ENCODE measurements at regions not wholly inside any gene's neighbourhood (a gene's known extent, or its start where the extent isn't known, plus 50 kb on each side); places are given as distances from the start of the nearest gene placed in this dataset.
"Not testable (repeated sequence)": the region's sequence is repeated elsewhere in the genome, so short reads cannot be mapped to it uniquely, and the experiment has no call there.

GRCh38 chr5:38705529-38705928 lies 140.3 kb upstream of the OSMR start:
- not testable (repeated sequence) for H3K18ac ChIP-seq (ENCODE audit: low read length); H4K91ac ChIP-seq (ENCODE audit: low read depth, low read length, poor library complexity); H3K23ac ChIP-seq (ENCODE audit: low read depth, low read length, poor library complexity); H3K27me3 ChIP-seq (ENCODE audit: control insufficient read depth in 3 of 3, insufficient read depth in 3 of 3, low read depth in 1 of 3, low read length in 3 of 3); DNase-seq (ENCODE audit: low spot score); H4K8ac ChIP-seq (ENCODE audit: low read depth, low read length); H3K36me3 ChIP-seq (replicated peaks in 1 of 2; ENCODE audit: control insufficient read depth in 2 of 2, insufficient read depth in 2 of 2, low read length in 2 of 2); H3K79me1 ChIP-seq (ENCODE audit: low read depth, low read length); H2BK5ac ChIP-seq (ENCODE audit: low read length); H3K27ac ChIP-seq (replicated peaks; ENCODE audit: low read length); H3K9ac ChIP-seq (ENCODE audit: low read depth, low read length, poor library complexity); H3K4me1 ChIP-seq (ENCODE audit: control insufficient read depth in 2 of 2, insufficient read depth in 1 of 2, low read depth in 1 of 2, low read length in 2 of 2); H2AFZ ChIP-seq (ENCODE audit: low read length); H3K4me3 ChIP-seq (ENCODE audit: low read length in 2 of 2); H2BK15ac ChIP-seq (ENCODE audit: low read length); H3K14ac ChIP-seq (ENCODE audit: low read length); H3K9me3 ChIP-seq (replicated peaks in 1 of 2; ENCODE audit: control insufficient read depth in 2 of 2, insufficient read depth in 1 of 2, low read depth in 1 of 2, low read length in 2 of 2); H3K4ac ChIP-seq (ENCODE audit: low read length); H3K4me2 ChIP-seq (ENCODE audit: insufficient read depth, low read length, poor library complexity, severe bottlenecking); H2BK12ac ChIP-seq (ENCODE audit: low read length); H2AK5ac ChIP-seq (ENCODE audit: low read depth, low read length); H2BK120ac ChIP-seq (ENCODE audit: low read depth, low read length)
- no CpG with 5 or more reads among the region's 4 CpGs for WGBS, 2 donors (ENCODE audit: extremely low coverage in 2 of 2, insufficient read length in 2 of 2, insufficient replicate concordance in 1 of 2)

DNA sequence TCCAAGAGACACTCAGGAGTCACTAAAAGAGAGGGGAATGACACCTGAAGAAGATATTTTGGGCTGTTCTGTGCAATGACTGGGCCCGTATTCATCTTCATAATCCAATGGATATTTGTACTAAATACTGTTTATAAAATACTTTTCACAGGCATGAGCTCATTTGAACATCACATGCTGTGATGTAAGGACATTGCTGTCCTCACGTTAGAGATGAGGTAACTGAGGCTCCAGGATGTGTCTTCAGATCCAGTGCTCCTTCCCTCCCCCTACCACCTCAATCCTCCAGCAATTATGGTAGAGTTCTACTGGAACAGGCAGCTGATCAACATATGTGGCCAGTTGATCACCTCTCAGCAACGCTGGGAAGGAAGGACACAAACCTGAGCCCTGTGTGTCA lies 139.4 kb upstream of the OSMR start:
- H2BK120ac ChIP-seq (ENCODE audit: low read depth, low read length): no peak overlapping the region
- H4K91ac ChIP-seq (ENCODE audit: low read depth, low read length, poor library complexity): no peak overlapping the region
- DNase-seq (ENCODE audit: low spot score): no peak
- no peak overlapping the region for H3K14ac ChIP-seq (ENCODE audit: low read length)
- H3K4me3 ChIP-seq (ENCODE audit: low read length in 2 of 2): no peak overlapping the region
- H3K4ac ChIP-seq (ENCODE audit: low read length): no peak overlapping the region
- H3K79me1 ChIP-seq (ENCODE audit: low read depth, low read length): no peaks in the 10 kb centered on the region
- H2AFZ ChIP-seq (ENCODE audit: low read length): no peak overlapping the region
- no CpG with 5 or more reads among the region's 3 CpGs for WGBS, 2 donors (ENCODE audit: extremely low coverage in 2 of 2, insufficient read length in 2 of 2, insufficient replicate concordance in 1 of 2)
- no peak overlapping the region for H2BK5ac ChIP-seq (ENCODE audit: low read length)
- H3K27me3 ChIP-seq (ENCODE audit: control insufficient read depth in 3 of 3, insufficient read depth in 3 of 3, low read depth in 1 of 3, low read length in 3 of 3): no peaks in the 10 kb centered on the region
- H3K18ac ChIP-seq (ENCODE audit: low read length): no peak overlapping the region
- H2BK15ac ChIP-seq (ENCODE audit: low read length): no peak overlapping the region
- no peaks in the 10 kb centered on the region for H3K36me3 ChIP-seq (replicated peaks in 1 of 2; ENCODE audit: control insufficient read depth in 2 of 2, insufficient read depth in 2 of 2, low read length in 2 of 2)
- no peak overlapping the region for H3K23ac ChIP-seq (ENCODE audit: low read depth, low read length, poor library complexity)
- no peak overlapping the region for H4K8ac ChIP-seq (ENCODE audit: low read depth, low read length)
- H3K9ac ChIP-seq (ENCODE audit: low read depth, low read length, poor library complexity): no peak overlapping the region
- no peak overlapping the region for H2BK12ac ChIP-seq (ENCODE audit: low read length)
- H3K9me3 ChIP-seq (replicated peaks in 1 of 2; ENCODE audit: control insufficient read depth in 2 of 2, insufficient read depth in 1 of 2, low read depth in 1 of 2, low read length in 2 of 2): no peaks in the 10 kb centered on the region
- peaks cover 0 to 5% of the 10 kb centered on the region in 2 donors for H3K4me1 ChIP-seq (ENCODE audit: control insufficient read depth in 2 of 2, insufficient read depth in 1 of 2, low read depth in 1 of 2, low read length in 2 of 2)
- no peak overlapping the region for H2AK5ac ChIP-seq (ENCODE audit: low read depth, low read length)
- no peak overlapping the region for H3K27ac ChIP-seq (replicated peaks; ENCODE audit: low read length)
- no peak overlapping the region for H3K4me2 ChIP-seq (ENCODE audit: insufficient read depth, low read length, poor library complexity, severe bottlenecking)

DNA sequence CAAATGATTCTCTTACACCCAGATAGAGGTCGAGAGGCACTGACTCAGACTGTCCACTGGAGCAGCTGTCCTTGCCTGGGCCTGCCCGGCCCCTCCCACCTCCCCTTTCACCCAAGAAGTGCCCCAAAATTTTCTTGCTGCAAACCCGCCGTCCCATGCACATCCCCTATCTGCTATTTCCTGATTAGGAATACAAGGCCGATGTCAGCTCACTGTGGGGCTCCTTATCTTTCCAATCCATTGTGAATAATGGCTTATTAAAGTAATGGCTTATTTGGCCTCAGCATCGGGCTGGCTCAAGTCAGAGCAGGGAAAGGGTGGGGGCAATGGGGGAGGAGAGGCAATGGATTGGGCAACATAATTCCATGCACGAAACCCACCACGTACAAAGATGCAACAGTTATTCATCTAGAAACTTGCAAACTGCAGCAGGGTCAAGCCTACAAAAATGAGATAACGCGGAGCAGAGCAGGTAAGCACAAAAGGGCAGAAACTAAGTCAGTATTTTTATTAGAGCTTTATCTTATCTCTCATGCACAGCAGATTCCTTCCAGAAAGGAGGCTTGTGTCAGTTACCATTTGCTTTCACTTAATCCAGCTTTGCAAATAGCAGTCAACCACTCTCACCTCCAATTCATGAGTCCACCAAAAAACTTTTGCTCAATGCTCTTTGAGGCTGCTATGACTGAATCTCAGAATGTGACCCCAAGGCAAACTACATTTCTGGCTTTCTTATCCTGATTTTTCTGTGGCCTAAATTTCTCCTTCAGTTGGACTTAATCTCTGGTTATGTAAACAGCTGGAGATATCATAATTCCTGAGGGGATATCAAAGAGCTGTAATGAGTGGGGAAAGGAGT lies 138.2 kb upstream of the OSMR start:
- Histone ChIP-seq H3K27me3 (ENCODE audit: control insufficient read depth in 3 of 3, insufficient read depth in 3 of 3, low read depth in 1 of 3, low read length in 3 of 3) (no peaks in the 10 kb centered on the region), H2BK5ac (ENCODE audit: low read length) (no peak overlapping the region)

GRCh38 chr5:38709678-38710306 lies 136.0 kb upstream of the OSMR start:
- Histone ChIP-seq H3K36me3 (replicated peaks in 1 of 2; ENCODE audit: control insufficient read depth in 2 of 2, insufficient read depth in 2 of 2, low read length in 2 of 2) (no peaks in the 10 kb centered on the region), H3K18ac (ENCODE audit: low read length) (no peak overlapping the region), H3K23ac (ENCODE audit: low read depth, low read length, poor library complexity) (no peak overlapping the region), H4K8ac (ENCODE audit: low read depth, low read length) (no peak overlapping the region), H3K14ac (ENCODE audit: low read length) (no peak overlapping the region), H2BK5ac (ENCODE audit: low read length) (no peak overlapping the region), H2BK12ac (ENCODE audit: low read length) (no peak overlapping the region), H3K79me1 (ENCODE audit: low read depth, low read length) (no peaks in the 10 kb centered on the region), H4K91ac (ENCODE audit: low read depth, low read length, poor library complexity) (no peak overlapping the region), H2BK120ac (ENCODE audit: low read depth, low read length) (no peak overlapping the region), H3K27me3 (ENCODE audit: control insufficient read depth in 3 of 3, insufficient read depth in 3 of 3, low read depth in 1 of 3, low read length in 3 of 3) (no peaks in the 10 kb centered on the region), H2BK15ac (ENCODE audit: low read length) (no peak overlapping the region), H2AK5ac (ENCODE audit: low read depth, low read length) (no peak overlapping the region), H2AFZ (ENCODE audit: low read length) (peak overlapping the region; percentile 54), H3K4me2 (ENCODE audit: insufficient read depth, low read length, poor library complexity, severe bottlenecking) (no peak overlapping the region), H3K4me1 (ENCODE audit: control insufficient read depth in 2 of 2, insufficient read depth in 1 of 2, low read depth in 1 of 2, low read length in 2 of 2) (peaks cover 0 to 5% of the 10 kb centered on the region in 2 donors), H3K4me3 (ENCODE audit: low read length in 2 of 2) (no peak overlapping the region), H3K27ac (replicated peaks; ENCODE audit: low read length) (no peak overlapping the region), H3K4ac (ENCODE audit: low read length) (no peak overlapping the region), H3K9me3 (replicated peaks in 1 of 2; ENCODE audit: control insufficient read depth in 2 of 2, insufficient read depth in 1 of 2, low read depth in 1 of 2, low read length in 2 of 2) (no peaks in the 10 kb centered on the region), H3K9ac (ENCODE audit: low read depth, low read length, poor library complexity) (no peak overlapping the region)
- no peak for DNase-seq (ENCODE audit: low spot score)
- WGBS, 2 donors (ENCODE audit: extremely low coverage in 2 of 2, insufficient read length in 2 of 2, insufficient replicate concordance in 1 of 2): no CpG with 5 or more reads among the region's 2 CpGs

More for the DNA sequence above, 138.2 kb upstream of the OSMR start:
- no peak overlapping the region for H2BK12ac ChIP-seq (ENCODE audit: low read length)
- H3K23ac ChIP-seq (ENCODE audit: low read depth, low read length, poor library complexity): no peak overlapping the region
- H3K4me2 ChIP-seq (ENCODE audit: insufficient read depth, low read length, poor library complexity, severe bottlenecking): no peak overlapping the region
- no peak overlapping the region for H3K14ac ChIP-seq (ENCODE audit: low read length)
- H2AK5ac ChIP-seq (ENCODE audit: low read depth, low read length): no peak overlapping the region
- H3K9ac ChIP-seq (ENCODE audit: low read depth, low read length, poor library complexity): no peak overlapping the region
- WGBS, 2 donors (ENCODE audit: extremely low coverage in 2 of 2, insufficient read length in 2 of 2, insufficient replicate concordance in 1 of 2): no CpG with 5 or more reads among the region's 10 CpGs
- H4K91ac ChIP-seq (ENCODE audit: low read depth, low read length, poor library complexity): peak overlapping the region; percentile 8
- H2BK120ac ChIP-seq (ENCODE audit: low read depth, low read length): no peak overlapping the region
- peaks cover 0 to 5% of the 10 kb centered on the region in 2 donors for H3K4me1 ChIP-seq (ENCODE audit: control insufficient read depth in 2 of 2, insufficient read depth in 1 of 2, low read depth in 1 of 2, low read length in 2 of 2)
- H3K18ac ChIP-seq (ENCODE audit: low read length): no peak overlapping the region
- H3K4ac ChIP-seq (ENCODE audit: low read length): no peak overlapping the region
- H3K9me3 ChIP-seq (replicated peaks in 1 of 2; ENCODE audit: control insufficient read depth in 2 of 2, insufficient read depth in 1 of 2, low read depth in 1 of 2, low read length in 2 of 2): no peaks in the 10 kb centered on the region
- no peaks in the 10 kb centered on the region for H3K79me1 ChIP-seq (ENCODE audit: low read depth, low read length)
- DNase-seq (ENCODE audit: low spot score): no peak
- no peaks in the 10 kb centered on the region for H3K36me3 ChIP-seq (replicated peaks in 1 of 2; ENCODE audit: control insufficient read depth in 2 of 2, insufficient read depth in 2 of 2, low read length in 2 of 2)
- no peak overlapping the region for H3K27ac ChIP-seq (replicated peaks; ENCODE audit: low read length)
- no peak overlapping the region for H2BK15ac ChIP-seq (ENCODE audit: low read length)
- no peak overlapping the region for H4K8ac ChIP-seq (ENCODE audit: low read depth, low read length)
- no peak overlapping the region for H3K4me3 ChIP-seq (ENCODE audit: low read length in 2 of 2)
- H2AFZ ChIP-seq (ENCODE audit: low read length): no peak overlapping the region

All from neuronal stem cell (in vitro differentiated cells).